Keratinocyte (primary cell): ENCODE measurements at regions not wholly inside any gene's neighbourhood (a gene's known extent, or its start where the extent isn't known, plus 50 kb on each side); places are given as distances from the start of the nearest gene placed in this dataset.

Source experiments
- EZH2 ChIP-seq: IDR thresholded peaks from one replicate; pipeline ENCODE4 v1.6.1; 2012; ENCODE audit warnings: inconsistent platforms, mild to moderate bottlenecking, low read length, moderate library complexity
- TF ChIP-seq, protein P1 (sequence below), 3 experiments: IDR thresholded peaks in 1 of 3; conservative IDR thresholded peaks in 1 of 3; optimal IDR thresholded peaks in 1 of 3; 2 replicates in 2 of 3; 3 replicates in 1 of 3; pipeline versions ENCODE3 to v1.5.1; 2011; ENCODE audit warnings: low read length in 3 of 3, mild to moderate bottlenecking in 3 of 3, moderate library complexity in 2 of 3, control low read depth in 1 of 3, inconsistent platforms in 1 of 3; ENCODE audit not compliant: insufficient read depth in 2 of 3; ENCODE audit errors: extremely low read depth in 1 of 3

DNA sequence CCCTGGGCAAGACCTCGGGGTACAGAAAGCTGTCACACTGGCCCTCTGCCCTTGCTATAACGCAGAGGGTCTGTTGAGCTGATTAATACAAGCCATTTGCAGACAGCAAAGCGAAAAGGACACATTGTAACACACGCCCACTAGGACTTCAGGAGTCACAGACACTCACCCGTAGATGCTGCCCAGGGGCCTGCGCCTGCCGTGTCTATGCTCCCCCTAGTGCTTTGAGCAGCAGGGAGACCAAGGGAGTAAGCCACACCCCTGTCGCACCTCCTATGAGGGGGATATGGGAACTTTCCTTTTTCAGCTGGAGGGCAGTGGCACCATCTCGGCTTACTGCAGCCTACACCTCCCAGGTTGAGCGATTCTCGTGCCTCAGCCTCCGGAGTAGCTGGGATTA lies 1930.2 kb downstream of the OLFM4 start:
- TF ChIP-seq EZH2, result no peak
- TF ChIP-seq, protein P1, sequence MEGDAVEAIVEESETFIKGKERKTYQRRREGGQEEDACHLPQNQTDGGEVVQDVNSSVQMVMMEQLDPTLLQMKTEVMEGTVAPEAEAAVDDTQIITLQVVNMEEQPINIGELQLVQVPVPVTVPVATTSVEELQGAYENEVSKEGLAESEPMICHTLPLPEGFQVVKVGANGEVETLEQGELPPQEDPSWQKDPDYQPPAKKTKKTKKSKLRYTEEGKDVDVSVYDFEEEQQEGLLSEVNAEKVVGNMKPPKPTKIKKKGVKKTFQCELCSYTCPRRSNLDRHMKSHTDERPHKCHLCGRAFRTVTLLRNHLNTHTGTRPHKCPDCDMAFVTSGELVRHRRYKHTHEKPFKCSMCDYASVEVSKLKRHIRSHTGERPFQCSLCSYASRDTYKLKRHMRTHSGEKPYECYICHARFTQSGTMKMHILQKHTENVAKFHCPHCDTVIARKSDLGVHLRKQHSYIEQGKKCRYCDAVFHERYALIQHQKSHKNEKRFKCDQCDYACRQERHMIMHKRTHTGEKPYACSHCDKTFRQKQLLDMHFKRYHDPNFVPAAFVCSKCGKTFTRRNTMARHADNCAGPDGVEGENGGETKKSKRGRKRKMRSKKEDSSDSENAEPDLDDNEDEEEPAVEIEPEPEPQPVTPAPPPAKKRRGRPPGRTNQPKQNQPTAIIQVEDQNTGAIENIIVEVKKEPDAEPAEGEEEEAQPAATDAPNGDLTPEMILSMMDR (optimal IDR thresholded peaks at IDR 0.05 in 1 of 3, IDR thresholded peaks at IDR 0.05 in 1 of 3, conservative IDR thresholded peaks at IDR 0.05 in 1 of 3; ENCODE audit: extremely low read depth in 1 of 3, insufficient read depth in 2 of 3, low read length in 3 of 3), result no peak
